A549 (cell line): ENCODE measurements at regions not wholly inside any gene's neighbourhood (a gene's known extent, or its start where the extent isn't known, plus 50 kb on each side); places are given as distances from the start of the nearest gene placed in this dataset.

Source experiments
- ATAC-seq, 2 experiments: fragments of 200-7000 bp in 1 of 2; fragments of >200 bp in 1 of 2; cut with Nextera tagmentation in 1 of 2; cut with Tn5 transposase in 1 of 2; 3 replicates each; pipeline versions ENCODE4 v1.8.0 to v1.9.1; 2018 to 2020; ENCODE audit warnings: mild to moderate bottlenecking in 1 of 2, moderate library complexity in 1 of 2
- CTCF ChIA-PET: fragments of 300-600 bp; sonication (Branson Sonifier 250); formaldehyde crosslinking; extraction: SDS; loops from one replicate; lab custom pipeline; 2021; ENCODE audit warnings: antibody characterized with exemption, inconsistent platforms; lab: Yijun Ruan, JAX
- POLR2A ChIA-PET: fragments of 350-600 bp; formaldehyde crosslinking; extraction: SDS; loops from one replicate; lab custom pipeline; 2021; ENCODE audit warnings: antibody characterized with exemption, inconsistent platforms; lab: Yijun Ruan, JAX
- DNase-seq, 2 experiments: peaks; one replicate each; pipeline versions ENCODE4 v3.0.0 to v3.0.0-alpha.2; 2011 to 2016; ENCODE audit warnings: low read depth in 1 of 2, low spot score in 1 of 2
- FAIRE-seq: peaks from 2 replicates; lab custom pipeline; 2011; peaks lifted over from hg19 to GRCh38; lab: Jason Lieb, UNC
- H3K27ac ChIP-seq, 2 experiments: fragments of >200 bp; sonication (Bioruptor Twin); formaldehyde crosslinking; 3 replicates each; pipeline ENCODE4 v1.5.1; 2016 to 2017
- H3K4me1 ChIP-seq: fragments of >200 bp; sonication (Bioruptor Twin); formaldehyde crosslinking; 3 replicates; pipeline ENCODE4 v1.6.1; 2016
- H3K4me2 ChIP-seq: fragments of >200 bp; sonication (Bioruptor Twin); formaldehyde crosslinking; 3 replicates; pipeline ENCODE4 v1.6.1; 2016
- H3K4me3 ChIP-seq: fragments of >200 bp; sonication (Bioruptor Twin); formaldehyde crosslinking; 3 replicates; pipeline ENCODE4 v1.5.1; 2016
- H3K9me3 ChIP-seq: fragments of >200 bp; sonication (Bioruptor Twin); formaldehyde crosslinking; 3 replicates; pipeline ENCODE4 v1.6.1; 2016
- CBX2 ChIP-seq: fragments of 200-600 bp; sonication (generic); IDR thresholded peaks from 2 replicates; pipeline ENCODE4 v1.6.1; 2016; ENCODE audit warnings: low read depth, mild to moderate bottlenecking, borderline replicate concordance
- CHD2 ChIP-seq: fragments of 150-350 bp; IDR thresholded peaks from 2 replicates; pipeline ENCODE4 v1.6.1; 2014; ENCODE audit warnings: low read length; ENCODE audit not compliant: partially characterized antibody
- EHMT2 ChIP-seq: fragments of 200-600 bp; sonication (generic); IDR thresholded peaks from 2 replicates; pipeline ENCODE4 v1.6.1; 2016; ENCODE audit warnings: antibody characterized with exemption, low read depth, mild to moderate bottlenecking, moderate library complexity
- FOSB ChIP-seq: fragments of 250-450 bp; sonication (Bioruptor Pico); IDR thresholded peaks from 2 replicates; pipeline ENCODE4 v1.5.0; 2020; ENCODE audit warnings: mild to moderate bottlenecking, moderate library complexity
- FOSL2 ChIP-seq, 2 experiments: fragments of 450-650 bp in 1 of 2; fragments of >200 bp in 1 of 2; sonication (Bioruptor Twin) in 1 of 2; formaldehyde crosslinking; IDR thresholded peaks; 2 replicates each; pipeline versions ENCODE4 v1.5.0 to v1.6.1; 2016 to 2020; ENCODE audit warnings: mild to moderate bottlenecking in 1 of 2, moderate library complexity in 1 of 2
- FOXS1 ChIP-seq: fragments of 250-450 bp; sonication (Bioruptor Pico); IDR thresholded peaks from 2 replicates; pipeline ENCODE4 v1.5.0; 2020; ENCODE audit warnings: mild to moderate bottlenecking, moderate library complexity
- HEYL ChIP-seq: fragments of 250-450 bp; sonication (Bioruptor Pico); IDR thresholded peaks from 2 replicates; pipeline ENCODE4 v1.8.0; 2021; ENCODE audit warnings: mild to moderate bottlenecking, moderate library complexity
- JUN ChIP-seq, 2 experiments: fragments of >200 bp; sonication (Bioruptor Twin); formaldehyde crosslinking; IDR thresholded peaks; 2 replicates in 1 of 2; 3 replicates in 1 of 2; pipeline ENCODE4 v1.6.1; 2016 to 2017
- MAZ ChIP-seq: fragments of 150-350 bp; IDR thresholded peaks from 2 replicates; pipeline ENCODE4 v1.6.1; 2014; ENCODE audit warnings: antibody characterized with exemption, low read depth, low read length, borderline replicate concordance
- MYC ChIP-seq: IDR thresholded peaks from 2 replicates; pipeline ENCODE4 v1.6.1; 2012; ENCODE audit warnings: mild to moderate bottlenecking, inconsistent platforms, low read length, improper control_type of control experiment, borderline replicate concordance
- NPAS2 ChIP-seq: fragments of 250-450 bp; sonication (Bioruptor Pico); IDR thresholded peaks from 2 replicates; pipeline ENCODE4 v1.8.0; 2022; ENCODE audit warnings: mild to moderate bottlenecking, moderate library complexity, borderline replicate concordance
- NR3C1 ChIP-seq: fragments of >200 bp; sonication (Bioruptor Twin); formaldehyde crosslinking; IDR thresholded peaks from 3 replicates; pipeline ENCODE4 v1.6.1; 2017
- RAD21 ChIP-seq, 2 experiments: fragments of >200 bp in 1 of 2; sonication (Bioruptor Twin) in 1 of 2; formaldehyde crosslinking in 1 of 2; IDR thresholded peaks in 1 of 2; conservative IDR thresholded peaks in 1 of 2; 2 replicates in 1 of 2; 3 replicates in 1 of 2; pipeline ENCODE4 v1.6.1; 2012 to 2018; ENCODE audit warnings: inconsistent platforms in 1 of 2
- RCOR1 ChIP-seq: fragments of 150-350 bp; IDR thresholded peaks from 2 replicates; pipeline ENCODE4 v1.6.1; 2014; ENCODE audit warnings: antibody characterized with exemption, low read length, low read depth
- RNF2 ChIP-seq: fragments of 200-600 bp; sonication (generic); IDR thresholded peaks from 2 replicates; pipeline ENCODE4 v1.6.1; 2016; ENCODE audit warnings: low read depth, mild to moderate bottlenecking, antibody characterized with exemption, moderate library complexity, borderline replicate concordance
- ZNF302 ChIP-seq: fragments of 250-450 bp; sonication (Bioruptor Pico); IDR thresholded peaks from 2 replicates; pipeline ENCODE4 v1.9.0; 2021; ENCODE audit warnings: inconsistent platforms, mild to moderate bottlenecking, moderate library complexity
- WGBS: methylation state at CpG from one replicate; pipeline ENCODE4 v1.1.6; 2017; ENCODE audit errors: missing lambda C conversion rate; 5-methylcytosine and 5-hydroxymethylcytosine counted together
- TF ChIP-seq, protein P1 (sequence below): fragments of 450-650 bp; IDR thresholded peaks from 2 replicates; pipeline ENCODE4 v1.6.1; 2014; ENCODE audit warnings: antibody characterized with exemption
- TF ChIP-seq, protein P2 (sequence below): fragments of 250-450 bp; sonication (Bioruptor Pico); IDR thresholded peaks from 2 replicates; pipeline ENCODE4 v1.5.0; 2020; ENCODE audit warnings: low read depth, mild to moderate bottlenecking, moderate library complexity
- TF ChIP-seq, protein P3 (sequence below): fragments of >200 bp; sonication (Bioruptor Twin); formaldehyde crosslinking; IDR thresholded peaks from 3 replicates; pipeline ENCODE4 v1.6.1; 2016
- TF ChIP-seq, protein P4 (sequence below): IDR thresholded peaks from 2 replicates; pipeline ENCODE4 v1.6.1; 2012; ENCODE audit warnings: low read depth, borderline replicate concordance

DNA sequence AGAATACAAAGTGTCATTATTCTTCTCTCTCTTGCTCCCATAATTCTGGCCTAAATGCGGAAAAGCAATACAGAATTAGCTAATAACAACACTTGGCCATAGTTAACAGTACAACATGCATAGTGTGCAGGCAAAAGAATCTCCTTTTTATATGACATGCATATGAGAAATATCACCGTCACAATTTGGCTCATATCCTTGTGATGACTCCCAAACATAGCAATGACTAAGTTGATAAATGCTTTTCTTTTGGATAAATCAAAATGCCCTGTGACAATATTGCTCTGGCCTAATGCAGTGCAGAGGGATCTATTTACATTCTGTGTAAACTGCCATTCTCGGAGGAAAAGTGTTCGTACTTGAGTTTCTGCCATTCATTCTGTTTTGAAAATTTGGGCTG is 121.9 kb upstream of the GHR start:
- ATAC-seq = no peak
- ChIA-PET CTCF (no interaction called here), POLR2A (no interaction called here)
- Histone ChIP-seq H3K9me3 (no peaks in the 10 kb centered on the region), H3K4me1 (no peaks in the 10 kb centered on the region), H3K4me2 (no peak overlapping the region), H3K27ac (no peak overlapping the region), H3K4me3 (no peak overlapping the region)
- 22% methylated on average over 4 of the region's 4 CpGs for whole genome bisulfite sequencing
- no peak for FAIRE-seq
- TF ChIP-seq, protein P1, sequence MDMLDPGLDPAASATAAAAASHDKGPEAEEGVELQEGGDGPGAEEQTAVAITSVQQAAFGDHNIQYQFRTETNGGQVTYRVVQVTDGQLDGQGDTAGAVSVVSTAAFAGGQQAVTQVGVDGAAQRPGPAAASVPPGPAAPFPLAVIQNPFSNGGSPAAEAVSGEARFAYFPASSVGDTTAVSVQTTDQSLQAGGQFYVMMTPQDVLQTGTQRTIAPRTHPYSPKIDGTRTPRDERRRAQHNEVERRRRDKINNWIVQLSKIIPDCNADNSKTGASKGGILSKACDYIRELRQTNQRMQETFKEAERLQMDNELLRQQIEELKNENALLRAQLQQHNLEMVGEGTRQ = no peak
- TF ChIP-seq, protein P2, sequence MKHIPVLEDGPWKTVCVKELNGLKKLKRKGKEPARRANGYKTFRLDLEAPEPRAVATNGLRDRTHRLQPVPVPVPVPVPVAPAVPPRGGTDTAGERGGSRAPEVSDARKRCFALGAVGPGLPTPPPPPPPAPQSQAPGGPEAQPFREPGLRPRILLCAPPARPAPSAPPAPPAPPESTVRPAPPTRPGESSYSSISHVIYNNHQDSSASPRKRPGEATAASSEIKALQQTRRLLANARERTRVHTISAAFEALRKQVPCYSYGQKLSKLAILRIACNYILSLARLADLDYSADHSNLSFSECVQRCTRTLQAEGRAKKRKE (CRISPR knock-in tag) = no peak
- no peak for TF ChIP-seq CBX2
- no peak for TF ChIP-seq FOSB
- no peak for TF ChIP-seq MAZ
- no peak for TF ChIP-seq NPAS2 (CRISPR knock-in tag)
- no peak for TF ChIP-seq ZNF302
- no peak for TF ChIP-seq HEYL (CRISPR knock-in tag)
- TF ChIP-seq EHMT2 = no peak
- no peak for DNase-seq

DNA sequence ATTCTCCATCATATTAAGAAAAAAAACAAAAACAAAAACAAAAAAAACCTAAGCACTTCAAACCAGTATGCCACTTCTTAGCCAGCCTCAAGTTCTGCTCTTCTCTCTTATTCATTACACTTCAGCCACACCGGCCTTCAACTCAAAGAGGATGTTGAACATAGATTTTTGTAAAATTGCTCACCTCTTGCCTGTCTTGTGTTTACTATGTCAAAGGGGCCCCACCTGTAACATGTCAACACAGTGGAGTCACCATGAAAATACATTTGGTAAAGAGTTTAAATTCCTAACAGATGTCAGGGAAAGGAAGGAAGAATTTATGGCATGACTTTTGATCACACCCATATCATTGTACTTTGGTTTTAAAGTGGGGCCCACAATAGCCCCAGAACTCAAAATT is 121.1 kb upstream of the GHR start:
- Histone ChIP-seq H3K4me3 (no peak overlapping the region), H3K4me1 (no peaks in the 10 kb centered on the region), H3K27ac (no peak overlapping the region), H3K9me3 (no peaks in the 10 kb centered on the region), H3K4me2 (no peak overlapping the region)
- FAIRE-seq (no peak), ATAC-seq (no peak), DNase-seq (no peak)
- CTCF ChIA-PET = no interaction called here
- TF ChIP-seq, protein P3, sequence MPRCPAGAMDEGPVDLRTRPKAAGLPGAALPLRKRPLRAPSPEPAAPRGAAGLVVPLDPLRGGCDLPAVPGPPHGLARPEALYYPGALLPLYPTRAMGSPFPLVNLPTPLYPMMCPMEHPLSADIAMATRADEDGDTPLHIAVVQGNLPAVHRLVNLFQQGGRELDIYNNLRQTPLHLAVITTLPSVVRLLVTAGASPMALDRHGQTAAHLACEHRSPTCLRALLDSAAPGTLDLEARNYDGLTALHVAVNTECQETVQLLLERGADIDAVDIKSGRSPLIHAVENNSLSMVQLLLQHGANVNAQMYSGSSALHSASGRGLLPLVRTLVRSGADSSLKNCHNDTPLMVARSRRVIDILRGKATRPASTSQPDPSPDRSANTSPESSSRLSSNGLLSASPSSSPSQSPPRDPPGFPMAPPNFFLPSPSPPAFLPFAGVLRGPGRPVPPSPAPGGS = no peak
- TF ChIP-seq, protein P4, sequence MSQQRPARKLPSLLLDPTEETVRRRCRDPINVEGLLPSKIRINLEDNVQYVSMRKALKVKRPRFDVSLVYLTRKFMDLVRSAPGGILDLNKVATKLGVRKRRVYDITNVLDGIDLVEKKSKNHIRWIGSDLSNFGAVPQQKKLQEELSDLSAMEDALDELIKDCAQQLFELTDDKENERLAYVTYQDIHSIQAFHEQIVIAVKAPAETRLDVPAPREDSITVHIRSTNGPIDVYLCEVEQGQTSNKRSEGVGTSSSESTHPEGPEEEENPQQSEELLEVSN = no peak
- TF ChIP-seq NR3C1 (no peak), JUN (IDR thresholded peaks at IDR 0.05) (no peak), CHD2 (no peak)
- WGBS = 11% methylated on average over 1 of the region's 1 CpG
- POLR2A ChIA-PET = no interaction called here

DNA sequence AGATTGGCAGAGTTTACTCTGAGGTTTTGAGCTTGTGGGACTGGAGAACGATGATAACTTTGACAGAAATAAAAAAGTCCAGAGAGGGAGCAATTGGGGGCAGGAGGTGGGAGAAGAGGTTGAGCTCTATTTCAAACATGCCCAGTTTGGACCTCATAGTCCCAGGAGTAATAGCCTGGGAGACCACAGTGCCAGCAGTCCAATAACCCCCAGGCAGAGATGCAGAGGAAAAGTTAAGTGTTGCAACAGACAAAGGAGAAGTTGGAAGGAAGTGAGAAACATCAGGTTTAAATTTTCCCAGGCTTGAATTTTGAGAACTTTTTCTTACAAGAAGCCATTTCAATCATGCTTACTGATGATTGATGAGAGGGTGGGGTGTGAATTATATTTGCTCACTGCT is 117.0 kb upstream of the GHR start:
- POLR2A ChIA-PET = no interaction called here
- CTCF ChIA-PET = no interaction called here
- H3K4me1 ChIP-seq = no peaks in the 10 kb centered on the region
- no peak for FAIRE-seq
- no peak overlapping the region for H3K27ac ChIP-seq
- DNase-seq = no peak
- ATAC-seq = no peak
- 0% methylated on average over 1 of the region's 1 CpG for WGBS
- no peaks in the 10 kb centered on the region for H3K9me3 ChIP-seq
- TF ChIP-seq EHMT2 (no peak), MYC (no peak), RNF2 (no peak), CHD2 (no peak), FOXS1 (CRISPR knock-in tag) (no peak), RCOR1 (no peak), FOSL2 (IDR thresholded peaks at IDR 0.05) (no peak), FOSL2 (CRISPR knock-in tag; IDR thresholded peaks at IDR 0.05) (no peak), RAD21 (conservative IDR thresholded peaks at IDR 0.05 in 1 of 2, IDR thresholded peaks at IDR 0.05 in 1 of 2) (no peak), CBX2 (no peak)
- TF ChIP-seq, protein P3 = no peak
- TF ChIP-seq, protein P1 = no peak
- TF ChIP-seq, protein P4 = no peak
- no peak overlapping the region for H3K4me2 ChIP-seq
- no peak overlapping the region for H3K4me3 ChIP-seq
